ENCODE measurements at regions not wholly inside any gene's neighbourhood (a gene's known extent, or its start where the extent isn't known, plus 50 kb on each side); places are given as distances from the start of the nearest gene placed in this dataset.

GRCh38 chr14:85118274-85118673, 411.7 kb upstream of the FLRT2 start:
- ATAC-seq (no peak), DNase-seq (ENCODE audit: low spot score) (no peak)
- POLR2A ChIA-PET, result no interaction called here
- H3K4me1 Mint-ChIP-seq, result no peaks in the 10 kb centered on the region
- peaks cover 4% of the 10 kb centered on the region; the same call in 1 of the 2 replicates for H3K27me3 Mint-ChIP-seq (ENCODE audit: low read depth)
- CTCF ChIA-PET, result interaction anchor here (0.6 to 0.7 kb wide), 2 partner anchors 1089 to 1512 kb away, joined by 3 to 4 read pairs; no protein-coding TSS in a partner anchor
- peaks cover 21% of the 10 kb centered on the region for H3K9me3 Mint-ChIP-seq
- no peak overlapping the region for H3K27ac Mint-ChIP-seq
- no peak overlapping the region for H3K4me3 Mint-ChIP-seq
- peaks cover 14% of the 10 kb centered on the region for H3K36me3 Mint-ChIP-seq
- TF ChIP-seq FOXP4 (CRISPR knock-in tag; IDR thresholded peaks at IDR 0.05) (no peak), TP53 (CRISPR knock-in tag; IDR thresholded peaks at IDR 0.05) (no peak), SOX15 (CRISPR knock-in tag; IDR thresholded peaks at IDR 0.05) (no peak), FOXJ3 (CRISPR knock-in tag; IDR thresholded peaks at IDR 0.05; ENCODE audit: borderline replicate concordance) (no peak), TEAD1 (CRISPR knock-in tag; IDR thresholded peaks at IDR 0.05) (no peak), ZNF671 (CRISPR knock-in tag; IDR thresholded peaks at IDR 0.05) (no peak), JUN (CRISPR knock-in tag; IDR thresholded peaks at IDR 0.05) (no peak), ZNF512 (CRISPR knock-in tag; IDR thresholded peaks at IDR 0.05; ENCODE audit: borderline replicate concordance) (no peak), CBFB (CRISPR knock-in tag; IDR thresholded peaks at IDR 0.05; ENCODE audit: low read depth) (no peak), NR2C2 (CRISPR knock-in tag; IDR thresholded peaks at IDR 0.05) (no peak), ERG (CRISPR knock-in tag; IDR thresholded peaks at IDR 0.05) (no peak), PREB (CRISPR knock-in tag; IDR thresholded peaks at IDR 0.05; ENCODE audit: borderline replicate concordance) (no peak), HMGXB4 (CRISPR knock-in tag; IDR thresholded peaks at IDR 0.05) (no peak), SMAD3 (CRISPR knock-in tag; IDR thresholded peaks at IDR 0.05; ENCODE audit: borderline replicate concordance) (no peak), GRHL2 (CRISPR knock-in tag; IDR thresholded peaks at IDR 0.05; ENCODE audit: insufficient replicate concordance, severe bottlenecking) (no peak), ZNF396 (CRISPR knock-in tag; IDR thresholded peaks at IDR 0.05; ENCODE audit: borderline replicate concordance) (no peak), ZNF416 (CRISPR knock-in tag; IDR thresholded peaks at IDR 0.05) (no peak), ZNF281 (CRISPR knock-in tag; IDR thresholded peaks at IDR 0.05) (no peak), ELF4 (CRISPR knock-in tag; IDR thresholded peaks at IDR 0.05; ENCODE audit: low read depth) (no peak)

Measured in WTC11 (cell line).